A673 (cell line): ENCODE measurements at regions not wholly inside any gene's neighbourhood (a gene's known extent, or its start where the extent isn't known, plus 50 kb on each side); places are given as distances from the start of the nearest gene placed in this dataset.

ENCODE experiments used
- BruUV-seq: library from RNA; stranded (reverse); fragments of 400-500 nt; replicated peaks from 2 replicates; lab custom pipeline; 2021; lab: Mats Ljungman, UMichigan
- CTCF ChIA-PET: fragments of 300-600 bp; sonication (Branson Sonifier 250); formaldehyde crosslinking; loops from one replicate; lab custom pipeline; 2022; ENCODE audit warnings: antibody characterized with exemption; lab: Charles Lee
- POLR2A ChIA-PET: fragments of 300-600 bp; sonication (Branson Sonifier 250); formaldehyde crosslinking; loops from one replicate; lab custom pipeline; 2022; ENCODE audit warnings: antibody characterized with exemption; ENCODE audit not compliant: low non-redundant PET; lab: Charles Lee
- DNase-seq: peaks from one replicate; pipeline ENCODE4 v3.0.0-alpha.2; 2015; ENCODE audit warnings: low spot score
- H3K27ac ChIP-seq: fragments of 200-600 bp; sonication (generic); 2 replicates; pipeline ENCODE4 v1.5.1; 2016; ENCODE audit warnings: mixed run types, low read depth, mild to moderate bottlenecking, mixed read lengths, antibody characterized with exemption, low read length; ENCODE audit not compliant: poor library complexity, severe bottlenecking
- H3K27me3 ChIP-seq: fragments of 200-600 bp; sonication (generic); replicated peaks from 2 replicates; pipeline ENCODE4 v1.6.1; 2017; ENCODE audit warnings: mixed run types, low read depth, mild to moderate bottlenecking, mixed read lengths, antibody characterized with exemption, low read length; ENCODE audit not compliant: insufficient read depth, poor library complexity
- H3K36me3 ChIP-seq: fragments of 200-600 bp; sonication (generic); 2 replicates; pipeline ENCODE4 v1.6.1; 2016; ENCODE audit warnings: mixed run types, mild to moderate bottlenecking, mixed read lengths, antibody characterized with exemption, low read length; ENCODE audit not compliant: insufficient read depth, poor library complexity, severe bottlenecking
- H3K4me1 ChIP-seq: fragments of 200-600 bp; sonication (generic); 2 replicates; pipeline ENCODE4 v1.6.1; 2017; ENCODE audit warnings: mixed run types, mild to moderate bottlenecking, mixed read lengths, antibody characterized with exemption, low read length; ENCODE audit not compliant: insufficient read depth, poor library complexity, severe bottlenecking
- H3K4me3 ChIP-seq: fragments of 200-600 bp; sonication (generic); 2 replicates; pipeline ENCODE4 v1.5.1; 2016; ENCODE audit warnings: low read depth, mixed run types, mild to moderate bottlenecking, mixed read lengths, low read length; ENCODE audit not compliant: poor library complexity, severe bottlenecking
- H3K9me3 ChIP-seq: fragments of 200-600 bp; sonication (generic); 2 replicates; pipeline ENCODE4 v1.6.1; 2016; ENCODE audit warnings: mixed run types, low read depth, mild to moderate bottlenecking, mixed read lengths, antibody characterized with exemption, low read length; ENCODE audit not compliant: poor library complexity, severe bottlenecking
- EZH2 ChIP-seq: fragments of 200-600 bp; sonication (generic); IDR thresholded peaks from 2 replicates; pipeline ENCODE4 v1.6.1; 2017; ENCODE audit warnings: borderline replicate concordance, low read depth, mild to moderate bottlenecking, mixed read lengths, antibody characterized with exemption, low read length; ENCODE audit not compliant: poor library complexity, severe bottlenecking
- intact Hi-C: fragments of 100-400 bp; cut with micrococcal nuclease; formaldehyde crosslinking; loops from one replicate; pipeline ENCODE4 v1.10.0; 2022; ENCODE audit not compliant: unreplicated experiment
- TF ChIP-seq, protein P1 (sequence below): fragments of 300-800, 200-600 bp; sonication (generic); conservative IDR thresholded peaks from 2 replicates; pipeline ENCODE4 v1.5.1; 2017; ENCODE audit warnings: low read depth, mild to moderate bottlenecking, antibody characterized with exemption, low read length, moderate library complexity, mixed read lengths

- Histone ChIP-seq H3K4me3 (no peak overlapping the region), H3K4me1 (no peaks in the 10 kb centered on the region), H3K9me3 (no peaks in the 10 kb centered on the region), H3K36me3 (no peaks in the 10 kb centered on the region), H3K27me3 (no peaks in the 10 kb centered on the region), H3K27ac (no peak overlapping the region)
- intact Hi-C loops: no loop called here
- DNase-seq: no peak
- ChIA-PET POLR2A (no interaction called here), CTCF (interaction anchor here (0.5 kb wide), 1 partner anchor 274 kb away, joined by 8 read pairs; no protein-coding TSS in a partner anchor)
- TF ChIP-seq, protein P1, sequence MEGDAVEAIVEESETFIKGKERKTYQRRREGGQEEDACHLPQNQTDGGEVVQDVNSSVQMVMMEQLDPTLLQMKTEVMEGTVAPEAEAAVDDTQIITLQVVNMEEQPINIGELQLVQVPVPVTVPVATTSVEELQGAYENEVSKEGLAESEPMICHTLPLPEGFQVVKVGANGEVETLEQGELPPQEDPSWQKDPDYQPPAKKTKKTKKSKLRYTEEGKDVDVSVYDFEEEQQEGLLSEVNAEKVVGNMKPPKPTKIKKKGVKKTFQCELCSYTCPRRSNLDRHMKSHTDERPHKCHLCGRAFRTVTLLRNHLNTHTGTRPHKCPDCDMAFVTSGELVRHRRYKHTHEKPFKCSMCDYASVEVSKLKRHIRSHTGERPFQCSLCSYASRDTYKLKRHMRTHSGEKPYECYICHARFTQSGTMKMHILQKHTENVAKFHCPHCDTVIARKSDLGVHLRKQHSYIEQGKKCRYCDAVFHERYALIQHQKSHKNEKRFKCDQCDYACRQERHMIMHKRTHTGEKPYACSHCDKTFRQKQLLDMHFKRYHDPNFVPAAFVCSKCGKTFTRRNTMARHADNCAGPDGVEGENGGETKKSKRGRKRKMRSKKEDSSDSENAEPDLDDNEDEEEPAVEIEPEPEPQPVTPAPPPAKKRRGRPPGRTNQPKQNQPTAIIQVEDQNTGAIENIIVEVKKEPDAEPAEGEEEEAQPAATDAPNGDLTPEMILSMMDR: no peak
- no peak for TF ChIP-seq EZH2
- no TSS peak for BruUV-seq
These were observed 60.6 kb upstream of the PLEKHG1 start for GRCh38 chr6:150539111-150539510.

DNA sequence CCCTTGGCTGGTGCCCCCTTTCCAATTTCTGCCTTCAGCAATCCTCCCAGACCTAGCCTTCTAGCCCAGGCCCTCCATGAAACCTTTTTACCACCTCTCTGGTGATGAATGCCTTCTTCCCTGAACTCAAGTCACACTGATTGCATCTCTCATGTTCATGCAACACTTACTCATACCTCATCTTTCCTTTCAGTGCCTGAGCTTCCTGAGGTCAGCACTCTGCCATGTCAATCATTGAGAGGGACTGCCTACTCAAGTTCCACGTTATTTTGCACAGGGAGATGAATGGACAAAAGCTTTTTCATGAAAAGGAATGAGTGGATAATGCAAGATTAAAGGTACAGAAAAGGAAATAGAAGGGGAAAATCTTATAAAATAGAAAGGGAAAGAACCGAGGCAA, 60.1 kb upstream of the PLEKHG1 start:
- no TSS peak for BruUV-seq
- intact Hi-C loops: no loop called here
- ChIA-PET POLR2A (no interaction called here), CTCF (interaction anchor here (0.5 kb wide), 1 partner anchor 273 kb away, joined by 8 read pairs; no protein-coding TSS in a partner anchor)
- no peak for TF ChIP-seq EZH2
- TF ChIP-seq, protein P1: no peak
- H3K4me1 ChIP-seq: no peaks in the 10 kb centered on the region
- no peak overlapping the region for H3K4me3 ChIP-seq
- no peaks in the 10 kb centered on the region for H3K27me3 ChIP-seq
- no peaks in the 10 kb centered on the region for H3K9me3 ChIP-seq
- no peak for DNase-seq
- no peak overlapping the region for H3K27ac ChIP-seq
- H3K36me3 ChIP-seq: no peaks in the 10 kb centered on the region

DNA sequence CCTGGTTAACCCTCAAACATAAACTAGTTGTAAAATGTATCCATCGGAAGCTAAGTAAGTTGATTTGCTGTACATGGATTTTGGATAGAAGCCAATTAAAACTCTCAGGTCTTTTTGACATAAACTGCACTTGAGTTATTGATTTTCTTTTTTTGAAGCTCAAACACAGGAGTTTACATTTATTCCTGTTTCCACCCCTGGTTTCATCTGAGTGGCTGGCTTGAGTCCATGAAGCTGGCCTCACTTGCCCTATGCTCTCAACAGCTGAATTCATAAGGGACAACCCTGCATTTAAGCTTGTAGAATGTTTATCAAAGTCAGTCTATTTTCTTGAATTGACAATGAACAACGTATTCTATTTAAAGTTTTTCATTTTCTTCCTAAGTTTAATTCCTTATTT, 58.1 kb upstream of the PLEKHG1 start:
- H3K27ac ChIP-seq: no peak overlapping the region
- intact Hi-C loops: no loop called here
- no peak for TF ChIP-seq EZH2
- TF ChIP-seq, protein P1: no peak
- H3K4me1 ChIP-seq: no peaks in the 10 kb centered on the region
- no TSS peak for BruUV-seq
- no peak overlapping the region for H3K4me3 ChIP-seq
- ChIA-PET CTCF (no interaction called here), POLR2A (no interaction called here)
- no peaks in the 10 kb centered on the region for H3K27me3 ChIP-seq
- H3K9me3 ChIP-seq: no peaks in the 10 kb centered on the region
- H3K36me3 ChIP-seq: no peaks in the 10 kb centered on the region
- DNase-seq: no peak
